Stimulated activated CD4-positive, alpha-beta T cell treated with anti-CD3 and anti-CD28 coated beads, Interleukin-15, amount 100 ng/mL, for 1 hour (primary cell): ENCODE measurements at regions not wholly inside any gene's neighbourhood (a gene's known extent, or its start where the extent isn't known, plus 50 kb on each side); places are given as distances from the start of the nearest gene placed in this dataset.

Source experiments
- DNase-seq, 2 donors: peaks; one replicate each; pipeline ENCODE4 v3.0.0-alpha.2; 2020; ENCODE audit warnings: low read depth in 1 of 2, low spot score in 1 of 2

DNA sequence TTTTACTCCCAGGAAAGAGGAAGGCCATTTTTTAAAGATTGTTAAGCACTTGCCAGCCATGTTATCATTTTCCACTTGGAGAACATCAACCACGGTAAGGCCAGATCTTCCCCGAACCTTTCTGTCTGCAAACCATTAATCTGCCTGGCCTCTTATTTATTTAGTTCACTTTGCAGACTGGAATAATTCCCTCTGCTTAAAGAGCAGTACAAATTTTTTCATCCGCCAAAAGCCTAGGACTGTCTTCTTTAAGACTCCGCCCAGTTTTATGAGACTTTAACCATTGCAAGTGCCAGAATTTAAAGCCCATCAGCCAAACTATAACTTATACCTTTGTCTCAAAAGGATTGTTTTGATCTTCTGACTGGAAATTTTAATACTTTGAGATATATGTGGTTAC is 426.3 kb downstream of the KCTD12 start:
- no peak for DNase-seq

DNA sequence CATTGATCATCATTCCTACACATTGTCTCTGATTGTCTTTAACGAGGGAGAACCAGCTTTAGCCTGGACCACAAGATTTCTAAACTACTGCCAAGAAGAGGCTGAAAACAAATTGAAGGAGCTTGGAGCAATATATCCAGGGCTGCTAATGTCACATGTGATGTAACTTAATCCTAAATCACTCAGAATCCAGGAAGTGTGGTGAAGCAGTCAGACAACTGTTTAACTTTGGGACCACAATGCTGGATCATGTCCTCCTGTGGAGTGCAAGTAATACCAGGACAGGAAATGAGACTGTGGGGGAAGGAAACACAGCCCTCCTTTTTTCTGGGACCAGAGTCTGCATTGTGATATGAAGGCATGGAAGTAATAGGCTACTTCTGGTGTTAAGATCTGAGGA is 430.2 kb downstream of the KCTD12 start:
- DNase-seq, result no peak

- no peak for DNase-seq
Measured at GRCh38 chr13:76454991-76455390, 431.2 kb downstream of the KCTD12 start.

GRCh38 chr13:76449716-76450115 is 436.5 kb downstream of the KCTD12 start:
- DNase-seq, result no peak

GRCh38 chr13:76446191-76446590 is 440.0 kb downstream of the KCTD12 start:
- no peak for DNase-seq

DNA sequence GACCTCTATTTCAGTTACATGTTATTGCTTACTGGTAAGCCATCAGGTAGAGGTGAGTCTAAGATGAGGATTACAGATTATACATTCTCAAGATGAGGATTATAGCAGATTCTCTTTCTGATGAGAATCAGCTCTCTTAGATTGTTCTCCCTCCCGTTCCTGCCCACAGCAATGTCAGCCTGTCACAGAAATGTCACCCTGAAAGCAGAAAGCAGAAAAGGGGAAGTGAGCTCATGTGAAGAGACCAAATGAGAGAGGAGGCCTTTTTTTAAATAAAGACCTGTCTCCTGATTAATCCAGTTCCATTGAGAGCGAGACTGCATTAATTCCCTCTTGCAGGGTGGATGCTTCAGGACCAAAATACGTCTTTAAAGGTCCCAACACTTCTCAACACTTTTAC is 445.6 kb downstream of the KCTD12 start:
- DNase-seq, result no peak

DNA sequence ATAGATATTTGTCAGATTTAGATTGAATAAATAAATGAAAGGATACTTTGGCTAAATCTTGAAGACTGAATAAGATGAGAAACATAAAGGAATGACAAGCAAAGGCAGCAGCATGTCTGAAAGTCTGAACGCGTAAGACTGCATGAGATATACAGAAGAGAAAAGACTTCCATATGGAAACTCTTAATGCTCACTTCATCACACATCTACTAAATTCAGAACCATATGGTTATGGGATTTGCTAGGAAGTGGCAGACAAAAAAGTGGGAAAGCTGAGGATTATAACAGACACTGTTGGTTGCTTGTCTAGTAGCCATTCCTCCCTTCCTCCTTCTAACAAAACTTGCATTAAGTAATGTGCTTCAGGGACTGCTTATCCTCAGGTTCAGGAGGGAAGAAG is 446.7 kb downstream of the KCTD12 start:
- no peak for DNase-seq

DNA sequence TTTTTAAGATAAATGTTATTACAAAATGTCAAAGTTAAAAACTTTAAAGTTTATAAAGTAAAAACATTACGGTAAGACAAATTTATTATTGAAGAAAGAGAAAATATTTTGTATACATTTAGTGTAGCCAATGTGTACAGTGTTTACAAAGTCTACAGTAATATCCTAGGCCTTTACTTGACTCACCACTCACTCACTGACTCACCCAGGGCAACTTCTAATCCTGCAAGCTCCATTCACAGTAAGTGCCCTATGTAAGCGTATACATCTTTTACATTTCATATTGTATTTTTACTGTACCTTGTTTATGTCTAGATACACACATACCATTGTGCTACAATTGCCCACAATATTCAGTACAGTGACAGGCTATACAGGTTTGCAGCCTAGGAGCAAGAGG is 448.2 kb downstream of the KCTD12 start:
- DNase-seq, result no peak

DNA sequence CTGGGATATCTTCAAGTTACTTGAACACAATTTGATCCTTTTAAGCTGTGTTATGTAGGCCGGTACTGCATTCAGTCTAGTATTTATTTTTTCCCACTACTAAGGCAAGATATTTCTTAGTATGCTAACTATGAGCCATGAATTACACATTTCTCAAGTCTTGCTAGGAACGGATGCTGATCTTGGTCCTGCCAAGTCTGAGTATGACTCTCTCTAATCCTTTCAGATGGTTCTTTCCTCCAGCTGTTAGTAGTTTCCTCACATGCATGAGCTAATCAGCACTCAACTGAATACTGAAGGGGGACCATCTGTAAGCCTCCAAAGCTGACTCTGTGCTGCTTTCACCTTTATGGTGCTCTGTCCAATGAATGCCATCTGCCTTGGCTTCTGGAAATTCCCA is 460.3 kb downstream of the KCTD12 start:
- DNase-seq, result no peak

DNA sequence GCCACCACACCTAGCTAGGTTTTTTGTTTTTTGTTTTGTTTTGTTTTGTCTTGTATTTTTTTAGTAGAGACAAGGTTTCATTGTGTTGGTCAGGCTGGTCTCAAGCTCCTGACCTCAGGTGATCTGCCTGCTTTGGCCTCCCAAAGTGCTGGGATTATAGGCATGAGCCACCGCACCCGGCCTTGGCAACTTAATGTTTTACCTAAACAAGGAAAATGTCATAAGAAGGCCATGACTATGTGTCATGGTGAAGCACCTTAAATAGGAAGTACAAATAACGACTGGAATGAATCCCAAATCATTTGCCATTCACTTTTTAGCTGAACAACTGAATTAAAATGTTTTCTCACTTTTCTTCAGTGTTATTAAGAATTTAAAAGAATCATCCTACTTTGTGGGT is 465.2 kb downstream of the KCTD12 start:
- DNase-seq, result no peak

DNA sequence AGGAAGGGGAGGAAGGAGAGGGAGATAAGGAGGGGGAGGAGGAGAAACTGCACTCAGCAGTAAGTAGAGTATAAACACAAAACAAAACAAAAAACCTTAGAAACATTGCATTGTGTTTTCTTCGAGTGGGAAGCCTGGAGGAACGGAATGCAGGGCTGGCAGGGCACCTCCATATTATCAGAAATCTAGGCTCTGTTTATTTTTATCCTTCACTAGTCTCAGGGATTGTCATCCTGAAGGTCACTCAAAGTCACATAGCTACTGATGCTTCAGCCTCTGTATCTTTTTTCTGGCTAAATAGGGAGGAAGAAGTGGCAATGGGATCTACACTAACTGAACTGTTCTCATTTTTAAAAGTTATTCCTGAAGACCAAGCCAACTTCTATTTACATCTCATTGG is 467.8 kb downstream of the KCTD12 start:
- DNase-seq, result no peak

- DNase-seq, result no peak
Measured at GRCh38 chr13:76414320-76414719, 471.9 kb downstream of the KCTD12 start.

DNA sequence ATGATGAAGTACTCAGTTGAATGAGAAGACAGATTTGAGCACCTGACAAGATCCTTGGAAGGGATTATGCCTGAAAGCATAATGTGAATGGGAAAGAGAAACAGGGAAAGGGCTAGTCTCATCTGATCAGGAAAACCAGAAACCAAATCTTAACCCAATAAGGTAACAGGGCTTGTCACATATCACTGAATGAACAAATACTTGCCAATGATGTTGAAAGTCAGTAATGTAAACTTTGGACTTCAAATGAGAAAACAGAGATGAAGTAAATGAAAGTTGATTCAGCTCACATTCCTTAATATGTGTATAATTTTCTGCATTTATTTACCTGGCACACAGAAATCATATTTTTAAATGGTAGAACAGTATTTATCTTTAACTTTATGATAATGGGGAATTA is 480.0 kb downstream of the KCTD12 start:
- no peak for DNase-seq

- DNase-seq, result no peak
Measured at GRCh38 chr13:76398425-76398824, 487.8 kb downstream of the KCTD12 start.

DNA sequence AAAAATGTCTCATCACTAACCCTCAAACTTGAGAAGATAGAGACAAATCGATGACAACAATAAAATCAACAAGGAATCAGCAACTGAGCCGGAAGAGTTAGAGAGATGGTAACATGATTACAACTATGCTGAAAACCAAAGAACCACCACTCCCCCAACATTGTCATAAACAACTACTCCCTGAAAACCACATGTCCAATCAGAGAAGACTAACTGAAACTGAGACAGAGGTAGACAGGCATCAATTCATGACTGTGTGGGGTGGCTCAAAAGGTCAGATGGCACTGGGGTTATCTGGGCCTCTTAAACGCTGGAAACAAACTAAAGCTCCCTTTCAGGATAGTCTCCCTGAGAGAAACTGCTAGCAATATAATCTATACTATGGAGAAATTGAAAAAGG is 488.8 kb downstream of the KCTD12 start:
- DNase-seq, result no peak

DNA sequence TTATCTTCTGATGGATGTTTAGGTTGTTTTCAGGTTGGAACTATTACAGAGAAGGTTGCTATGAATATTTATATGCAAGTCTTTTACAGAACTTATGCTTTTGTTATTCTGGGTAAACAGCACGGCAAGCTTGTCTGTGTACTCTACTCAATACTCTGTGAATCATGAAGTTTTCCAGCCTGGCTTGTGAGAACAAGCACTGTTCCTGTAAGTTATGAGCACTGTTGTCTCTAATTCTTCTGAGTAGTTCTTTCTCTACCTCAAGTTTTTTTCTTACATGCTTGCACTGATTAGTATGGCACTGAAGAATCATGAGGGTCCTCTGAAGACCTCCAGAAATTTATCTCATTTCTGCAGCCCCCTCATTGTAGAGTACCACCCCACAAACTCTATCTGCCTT is 496.9 kb downstream of the KCTD12 start:
- DNase-seq, result no peak

- no peak for DNase-seq
Measured at GRCh38 chr13:76387566-76387965, 498.6 kb downstream of the KCTD12 start.

DNA sequence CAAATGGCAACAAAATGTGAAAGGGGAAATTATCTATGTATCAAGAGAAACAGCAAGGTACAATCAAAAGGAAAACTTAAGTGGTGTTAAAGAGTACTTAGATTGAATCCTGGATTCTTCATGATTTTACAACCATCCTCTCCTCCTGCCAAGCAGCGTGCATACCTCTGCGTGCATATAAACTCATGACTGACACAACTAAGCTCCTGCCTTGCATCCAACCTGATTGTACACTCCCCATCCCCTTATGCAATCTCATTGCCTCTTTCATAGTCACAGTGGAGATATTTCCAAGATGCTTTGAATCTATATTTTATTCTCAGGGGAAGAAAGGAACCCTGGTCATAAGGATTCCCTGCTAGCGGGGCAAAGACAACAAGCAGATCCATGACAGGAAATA is 499.9 kb downstream of the KCTD12 start:
- DNase-seq, result no peak

GRCh38 chr13:76385586-76385985 is 500.6 kb downstream of the KCTD12 start:
- DNase-seq, result no peak

GRCh38 chr13:76383676-76384461 is 502.3 kb downstream of the KCTD12 start:
- no peak for DNase-seq

GRCh38 chr13:76380446-76381065 is 505.6 kb downstream of the KCTD12 start:
- DNase-seq, result no peak

- no peak for DNase-seq
Measured at GRCh38 chr13:76379341-76380105, 506.7 kb downstream of the KCTD12 start.
